Spinal cord (tissue), 9 donors: ENCODE measurements at regions not wholly inside any gene's neighbourhood (a gene's known extent, or its start where the extent isn't known, plus 50 kb on each side); places are given as distances from the start of the nearest gene placed in this dataset.

Experiments used
- DNase-seq, 6 donors: peaks; one replicate each; pipeline versions ENCODE4 v3.0.0 to v3.0.0-alpha.2; 2013 to 2015; ENCODE audit warnings: low spot score in 6 of 6, low read depth in 4 of 6
- H3K27ac ChIP-seq: one replicate; pipeline ENCODE4 v1.5.1; 2013; ENCODE audit warnings: low read depth, low read length, control low read depth
- H3K27me3 ChIP-seq: one replicate; pipeline ENCODE4 v1.6.1; 2013; ENCODE audit warnings: low read length; ENCODE audit not compliant: control insufficient read depth, insufficient read depth
- H3K36me3 ChIP-seq: one replicate; pipeline ENCODE4 v1.6.1; 2013; ENCODE audit warnings: low read length; ENCODE audit not compliant: control insufficient read depth, insufficient read depth
- H3K4me1 ChIP-seq: one replicate; pipeline ENCODE4 v1.6.1; 2013; ENCODE audit warnings: low read length; ENCODE audit not compliant: control insufficient read depth, insufficient read depth
- H3K4me3 ChIP-seq: one replicate; pipeline ENCODE4 v1.5.1; 2013; ENCODE audit warnings: low read depth, low read length, control low read depth
- H3K9me3 ChIP-seq: one replicate; pipeline ENCODE4 v1.6.1; 2013; ENCODE audit warnings: low read length; ENCODE audit not compliant: control insufficient read depth, insufficient read depth
- WGBS: methylation state at CpG from one replicate; pipeline ENCODE4 v1.1.5; 2013; ENCODE audit warnings: missing lambda C conversion rate; ENCODE audit not compliant: insufficient coverage; 5-methylcytosine and 5-hydroxymethylcytosine counted together
- donor health status: healthy.

DNA sequence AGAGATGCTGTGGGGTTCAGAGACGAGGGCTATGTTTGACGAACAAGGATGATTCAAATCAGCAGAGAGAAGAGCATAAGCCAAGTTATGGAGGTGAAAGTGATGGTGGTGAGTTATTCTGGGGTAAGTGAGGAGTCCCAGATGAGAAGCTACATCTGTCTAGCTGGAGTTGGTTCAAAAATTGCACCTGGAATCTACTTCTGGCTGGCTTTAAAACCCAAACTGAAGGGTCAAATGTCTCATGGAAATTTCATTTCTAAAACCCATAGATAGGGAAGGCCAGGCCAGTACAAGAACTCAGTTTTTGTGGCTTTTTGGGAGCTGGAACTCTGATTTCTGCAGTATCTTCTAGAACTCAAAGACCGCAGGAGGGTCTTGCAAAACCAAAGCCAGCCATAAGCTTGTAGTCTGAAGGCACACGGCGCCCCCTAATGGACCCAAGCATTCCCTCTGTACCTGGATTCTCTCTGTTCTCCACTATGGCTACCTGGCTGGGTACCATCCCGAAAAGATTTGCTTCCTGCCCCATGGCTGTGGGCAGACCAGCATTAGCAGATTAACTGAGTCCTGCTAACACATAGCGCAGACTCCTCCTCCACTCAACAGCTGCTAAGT, 229.1 kb upstream of the SLC14A2 start:
- WGBS = 68% methylated on average over 7 of the region's 7 CpGs
- Histone ChIP-seq H3K4me1 (peaks cover 4% of the 10 kb centered on the region), H3K27me3 (no peaks in the 10 kb centered on the region), H3K4me3 (no peak overlapping the region), H3K9me3 (no peaks in the 10 kb centered on the region), H3K36me3 (no peaks in the 10 kb centered on the region), H3K27ac (no peak overlapping the region)
- DNase-seq = peak in 2 of 6 donors; percentile 55 to 82

DNA sequence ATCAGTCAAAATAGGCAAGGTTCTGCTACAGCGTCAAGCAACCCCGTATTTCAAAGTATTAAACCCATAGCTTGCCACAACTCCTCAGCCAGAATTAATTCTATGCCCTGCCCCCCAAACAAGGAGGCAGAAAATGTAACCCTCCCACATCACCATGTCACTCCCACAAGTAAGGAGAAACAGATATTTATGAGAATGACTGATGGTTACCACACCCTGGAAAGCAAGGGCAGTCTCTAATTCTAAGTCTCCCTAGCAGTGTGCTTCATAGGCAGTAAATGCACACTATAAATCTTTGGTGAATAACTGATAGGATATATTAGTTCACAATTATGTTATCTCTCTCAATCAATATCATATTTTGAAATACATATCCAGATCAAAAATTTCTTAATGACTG, 228.0 kb upstream of the SLC14A2 start:
- no CpG with 5 or more reads among the region's 2 CpGs for WGBS
- Histone ChIP-seq H3K4me3 (no peak overlapping the region), H3K9me3 (no peaks in the 10 kb centered on the region), H3K36me3 (no peaks in the 10 kb centered on the region), H3K4me1 (peaks cover 4% of the 10 kb centered on the region), H3K27ac (no peak overlapping the region), H3K27me3 (no peaks in the 10 kb centered on the region)
- DNase-seq = no peak

DNA sequence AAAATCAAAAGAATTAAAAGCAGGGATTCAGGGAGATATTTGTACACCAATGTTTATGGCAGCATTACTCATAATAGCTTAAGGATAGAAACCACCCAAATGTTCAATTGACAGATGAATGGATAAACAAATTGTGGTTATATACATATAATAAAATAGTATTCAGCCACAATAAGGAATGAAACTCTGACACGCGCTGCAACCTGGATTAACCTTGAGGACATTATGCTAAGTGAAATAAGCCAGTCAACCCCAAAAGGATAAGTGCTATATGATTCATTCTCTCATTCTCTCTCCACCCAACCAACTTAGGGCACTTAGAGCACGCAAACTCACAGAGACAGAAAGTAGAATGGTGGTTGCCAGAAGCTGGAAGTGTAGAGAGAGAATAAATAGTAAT, 216.8 kb upstream of the SLC14A2 start:
- Histone ChIP-seq H3K4me3 (no peak overlapping the region), H3K4me1 (no peaks in the 10 kb centered on the region), H3K27ac (no peak overlapping the region), H3K36me3 (no peaks in the 10 kb centered on the region), H3K9me3 (no peaks in the 10 kb centered on the region), H3K27me3 (no peaks in the 10 kb centered on the region)
- no peak for DNase-seq
- no CpG with 5 or more reads among the region's 3 CpGs for WGBS

DNA sequence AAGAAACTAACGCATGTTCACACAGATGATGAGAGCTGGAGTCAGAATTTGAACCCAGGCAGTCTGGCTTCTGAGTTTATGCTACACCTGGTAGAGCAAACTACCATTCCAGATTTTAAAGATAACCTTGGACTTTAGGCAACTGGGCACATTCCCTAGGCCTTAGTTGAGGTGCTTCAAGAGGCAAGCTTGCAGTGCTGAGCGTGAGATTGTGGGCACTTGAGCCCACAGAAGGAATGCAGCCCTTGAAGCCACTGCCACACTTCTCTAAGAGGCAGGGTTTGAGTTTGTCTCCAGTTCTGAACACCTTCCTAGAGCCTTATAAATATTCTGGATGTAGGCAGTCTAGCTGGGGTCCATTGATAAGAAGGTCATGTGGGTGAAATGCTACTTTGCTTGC, 216.1 kb upstream of the SLC14A2 start:
- WGBS = 100% methylated on average over 1 of the region's 2 CpGs
- Histone ChIP-seq H3K4me3 (no peak overlapping the region), H3K27ac (no peak overlapping the region), H3K27me3 (no peaks in the 10 kb centered on the region), H3K9me3 (no peaks in the 10 kb centered on the region), H3K4me1 (no peaks in the 10 kb centered on the region), H3K36me3 (no peaks in the 10 kb centered on the region)
- DNase-seq = no peak

DNA sequence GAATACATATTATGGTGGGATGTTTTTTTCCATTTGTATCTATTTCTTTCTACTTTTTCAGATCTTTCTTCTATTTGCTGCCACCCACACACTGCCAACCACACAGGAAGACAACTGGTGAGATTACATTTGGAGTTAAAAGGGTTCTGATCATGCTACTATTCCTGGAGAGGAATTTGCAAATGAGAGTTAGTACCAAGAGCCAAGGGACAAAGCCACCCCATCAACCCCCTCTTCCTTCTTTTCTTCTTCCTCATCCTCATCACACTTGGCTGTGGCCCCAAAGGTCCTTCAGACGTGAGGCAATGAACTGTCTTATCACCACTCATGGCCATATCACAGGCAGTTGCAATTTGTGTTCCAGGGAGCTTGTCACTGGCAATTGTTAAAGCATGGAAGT, 215.6 kb upstream of the SLC14A2 start:
- H3K9me3 ChIP-seq = no peaks in the 10 kb centered on the region
- H3K36me3 ChIP-seq = no peaks in the 10 kb centered on the region
- H3K4me1 ChIP-seq = no peaks in the 10 kb centered on the region
- H3K27me3 ChIP-seq = no peaks in the 10 kb centered on the region
- no peak for DNase-seq
- WGBS = no CpG with 5 or more reads among the region's 1 CpG
- no peak overlapping the region for H3K27ac ChIP-seq
- H3K4me3 ChIP-seq = no peak overlapping the region

DNA sequence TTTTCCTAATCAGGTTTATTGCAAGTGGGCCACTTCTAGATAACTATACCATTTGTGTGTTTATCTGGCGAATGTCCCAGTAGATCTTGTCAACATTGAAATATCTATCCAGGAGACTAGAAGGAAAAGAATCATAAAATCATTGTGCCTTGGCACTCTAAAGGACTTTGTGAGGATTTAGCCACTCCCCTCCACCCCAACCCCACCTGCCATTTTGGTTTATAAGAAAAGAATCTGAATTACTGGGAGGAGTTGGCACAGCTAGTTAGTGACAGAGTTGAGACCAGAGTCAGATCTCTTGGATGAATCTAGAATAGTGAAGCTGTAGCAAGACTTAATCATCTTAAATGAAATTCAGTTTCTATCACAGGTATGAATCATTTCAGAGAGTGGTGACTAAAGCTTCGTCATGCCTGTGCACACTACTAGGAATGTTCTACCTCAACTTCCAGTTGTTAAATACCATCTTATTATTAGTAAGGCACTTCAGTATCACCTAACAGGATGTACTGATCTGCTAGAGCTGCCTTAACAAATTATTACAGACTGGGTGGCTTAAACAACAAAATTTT, 212.7 kb upstream of the SLC14A2 start:
- Histone ChIP-seq H3K27me3 (no peaks in the 10 kb centered on the region), H3K4me1 (no peaks in the 10 kb centered on the region), H3K36me3 (no peaks in the 10 kb centered on the region), H3K9me3 (peaks cover 5% of the 10 kb centered on the region), H3K4me3 (no peak overlapping the region), H3K27ac (no peak overlapping the region)
- WGBS = no CpG with 5 or more reads among the region's 2 CpGs
- DNase-seq = no peak

DNA sequence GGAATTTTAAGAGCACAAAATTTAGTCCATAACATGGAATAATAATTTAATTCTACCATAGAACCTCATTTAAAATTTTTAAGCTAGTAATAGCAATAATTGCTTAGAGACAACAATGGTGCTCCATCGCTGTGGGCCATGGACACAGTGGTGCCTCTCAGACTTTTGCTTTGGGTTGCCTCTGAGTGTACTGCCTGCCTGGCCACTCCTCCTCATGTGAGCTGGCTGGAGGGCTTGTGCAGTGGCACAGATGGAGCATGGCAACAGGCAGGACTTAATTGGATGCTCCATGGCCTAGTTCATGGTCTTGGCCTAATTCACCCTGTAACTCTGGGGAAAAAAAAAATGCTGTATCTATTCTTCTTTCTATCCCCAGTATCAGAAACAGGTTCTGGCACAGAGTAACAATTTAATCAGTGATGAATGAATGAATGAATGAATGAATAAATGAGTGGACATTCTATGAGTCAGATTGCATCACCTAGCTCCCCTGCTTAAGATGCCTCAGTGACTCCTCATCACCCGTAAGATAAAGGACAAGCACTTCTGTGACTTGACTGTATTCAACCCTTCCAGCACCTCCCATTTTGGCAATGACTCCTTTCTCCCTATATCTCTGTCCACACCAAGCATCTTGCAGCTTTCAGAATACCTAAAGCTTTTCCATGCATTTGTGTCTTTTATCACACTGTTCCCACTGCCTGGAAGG, 211.8 kb upstream of the SLC14A2 start:
- Histone ChIP-seq H3K27me3 (no peaks in the 10 kb centered on the region), H3K36me3 (no peaks in the 10 kb centered on the region), H3K4me1 (no peaks in the 10 kb centered on the region), H3K27ac (no peak overlapping the region), H3K9me3 (peaks cover 5% of the 10 kb centered on the region), H3K4me3 (no peak overlapping the region)
- DNase-seq = no peak
- 100% methylated on average over 1 of the region's 2 CpGs for WGBS

DNA sequence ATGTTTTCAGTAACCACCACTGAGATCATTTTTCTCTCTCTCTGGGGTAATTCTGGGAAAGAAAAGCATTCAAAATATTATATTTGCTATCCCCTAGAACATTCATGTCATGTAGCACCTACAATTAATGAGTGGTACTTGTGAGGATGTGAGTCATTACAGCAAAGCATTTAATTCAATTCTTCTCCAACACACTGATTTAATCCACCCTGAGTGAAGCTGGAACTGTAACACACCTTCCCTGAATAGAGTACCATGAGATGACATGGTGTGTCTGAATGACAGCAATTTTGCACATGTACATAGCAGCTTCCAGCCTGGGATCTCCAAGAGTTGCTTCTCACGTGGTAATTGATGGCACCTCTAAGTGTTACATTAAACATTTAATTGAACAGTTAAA, 207.1 kb upstream of the SLC14A2 start:
- H3K27me3 ChIP-seq = no peaks in the 10 kb centered on the region
- peaks cover 7% of the 10 kb centered on the region for H3K9me3 ChIP-seq
- no peak overlapping the region for H3K4me3 ChIP-seq
- H3K36me3 ChIP-seq = no peaks in the 10 kb centered on the region
- no peak for DNase-seq
- H3K4me1 ChIP-seq = no peaks in the 10 kb centered on the region
- WGBS = no CpG with 5 or more reads among the region's 1 CpG
- H3K27ac ChIP-seq = no peak overlapping the region

DNA sequence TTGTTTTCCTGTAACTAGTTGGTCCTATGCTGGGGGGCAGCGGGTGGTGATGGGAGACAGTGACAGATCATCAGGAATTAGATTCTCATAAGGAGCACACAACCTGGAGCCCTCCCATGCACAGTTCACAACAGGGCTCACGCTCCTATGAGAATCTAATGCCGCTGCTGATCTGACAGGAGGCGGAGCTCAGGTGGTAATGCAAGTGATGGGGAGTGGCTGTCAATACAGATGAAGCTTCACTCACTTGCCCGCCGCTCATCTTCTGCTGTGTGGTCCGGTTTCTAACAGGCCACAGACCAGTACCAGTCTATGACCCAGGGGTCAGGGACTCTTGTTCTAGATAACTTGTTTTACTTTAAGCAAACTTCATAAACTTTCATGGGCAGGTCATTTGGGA, 205.3 kb upstream of the SLC14A2 start:
- no peak overlapping the region for H3K4me3 ChIP-seq
- H3K36me3 ChIP-seq = no peaks in the 10 kb centered on the region
- H3K27me3 ChIP-seq = no peaks in the 10 kb centered on the region
- peaks cover 7% of the 10 kb centered on the region for H3K9me3 ChIP-seq
- H3K27ac ChIP-seq = no peak overlapping the region
- no peak for DNase-seq
- 95% methylated on average over 4 of the region's 7 CpGs for WGBS
- no peaks in the 10 kb centered on the region for H3K4me1 ChIP-seq

DNA sequence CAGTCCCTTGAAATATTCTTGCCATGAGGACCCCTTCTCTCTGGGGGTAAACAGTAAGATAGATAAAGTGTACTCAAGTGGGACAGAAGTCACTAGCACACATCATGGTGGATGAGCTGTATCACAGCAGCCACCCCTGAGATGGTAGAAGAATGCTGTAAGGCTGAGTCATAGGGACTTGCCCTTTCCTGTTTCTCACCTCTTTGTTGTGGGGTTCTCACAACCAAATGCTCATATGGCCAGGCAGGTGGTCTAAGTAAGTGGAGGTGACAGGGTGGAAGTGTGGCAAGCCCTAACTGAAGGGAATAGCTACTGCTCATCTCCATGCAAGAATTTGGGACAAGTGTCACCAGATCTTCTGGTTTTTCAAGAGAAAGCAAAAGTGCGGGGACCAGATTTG, 202.7 kb upstream of the SLC14A2 start:
- Histone ChIP-seq H3K4me3 (no peak overlapping the region), H3K27ac (no peak overlapping the region), H3K4me1 (no peaks in the 10 kb centered on the region), H3K36me3 (no peaks in the 10 kb centered on the region), H3K27me3 (no peaks in the 10 kb centered on the region), H3K9me3 (peaks cover 2% of the 10 kb centered on the region)
- no peak for DNase-seq
- 100% methylated on average over 1 of the region's 1 CpG for WGBS
